GM06990 (cell line): ENCODE measurements at regions not wholly inside any gene's neighbourhood (a gene's known extent, or its start where the extent isn't known, plus 50 kb on each side); places are given as distances from the start of the nearest gene placed in this dataset.

ENCODE experiments used
- DNase-seq: peaks from one replicate; pipeline ENCODE4 v3.0.0-alpha.2; 2011; ENCODE audit not compliant: insufficient read length; ENCODE audit errors: extremely low read depth
- H3K27me3 ChIP-seq: replicated peaks from 2 replicates; pipeline ENCODE4 v1.6.0; 2011; ENCODE audit warnings: low read length; ENCODE audit not compliant: control insufficient read depth, insufficient read depth
- H3K36me3 ChIP-seq: 2 replicates; pipeline ENCODE4 v1.5.1; 2011; ENCODE audit warnings: low read length; ENCODE audit not compliant: control insufficient read depth, insufficient read depth
- H3K4me3 ChIP-seq: replicated peaks from 2 replicates; pipeline ENCODE4 v1.5.1; 2011; ENCODE audit warnings: low read depth, mild to moderate bottlenecking, control low read depth, low read length
- CTCF ChIP-seq: IDR thresholded peaks from 2 replicates; pipeline ENCODE4 v1.5.1; 2011; ENCODE audit warnings: low read length, control low read depth, mild to moderate bottlenecking, inconsistent platforms; ENCODE audit not compliant: insufficient read depth, poor library complexity, severe bottlenecking

- TF ChIP-seq CTCF: no peak
- no peak for DNase-seq
- H3K27me3 ChIP-seq: no peaks in the 10 kb centered on the region
- no peaks in the 10 kb centered on the region for H3K36me3 ChIP-seq
- no peak overlapping the region for H3K4me3 ChIP-seq
Measured at GRCh38 chr2:9747396-9747795, 95.9 kb upstream of the TAF1B start.

GRCh38 chr2:9748577-9748976 is 94.7 kb upstream of the TAF1B start:
- Histone ChIP-seq H3K27me3 (no peaks in the 10 kb centered on the region), H3K4me3 (no peak overlapping the region), H3K36me3 (no peaks in the 10 kb centered on the region)
- no peak for TF ChIP-seq CTCF
- no peak for DNase-seq

GRCh38 chr2:9749546-9750223 is 93.6 kb upstream of the TAF1B start:
- Histone ChIP-seq H3K4me3 (no peak overlapping the region), H3K27me3 (no peaks in the 10 kb centered on the region), H3K36me3 (no peaks in the 10 kb centered on the region)
- DNase-seq: no peak
- TF ChIP-seq CTCF: no peak

GRCh38 chr2:9750224-9751215 is 92.8 kb upstream of the TAF1B start:
- Histone ChIP-seq H3K27me3 (no peaks in the 10 kb centered on the region), H3K4me3 (no peak overlapping the region), H3K36me3 (no peaks in the 10 kb centered on the region)
- TF ChIP-seq CTCF: no peak
- DNase-seq: no peak

GRCh38 chr2:9751831-9752230 is 91.4 kb upstream of the TAF1B start:
- TF ChIP-seq CTCF: no peak
- Histone ChIP-seq H3K36me3 (no peaks in the 10 kb centered on the region), H3K27me3 (no peaks in the 10 kb centered on the region), H3K4me3 (no peak overlapping the region)
- DNase-seq: no peak
